ENCODE measurements at regions not wholly inside any gene's neighbourhood (a gene's known extent, or its start where the extent isn't known, plus 50 kb on each side); places are given as distances from the start of the nearest gene placed in this dataset.

DNA sequence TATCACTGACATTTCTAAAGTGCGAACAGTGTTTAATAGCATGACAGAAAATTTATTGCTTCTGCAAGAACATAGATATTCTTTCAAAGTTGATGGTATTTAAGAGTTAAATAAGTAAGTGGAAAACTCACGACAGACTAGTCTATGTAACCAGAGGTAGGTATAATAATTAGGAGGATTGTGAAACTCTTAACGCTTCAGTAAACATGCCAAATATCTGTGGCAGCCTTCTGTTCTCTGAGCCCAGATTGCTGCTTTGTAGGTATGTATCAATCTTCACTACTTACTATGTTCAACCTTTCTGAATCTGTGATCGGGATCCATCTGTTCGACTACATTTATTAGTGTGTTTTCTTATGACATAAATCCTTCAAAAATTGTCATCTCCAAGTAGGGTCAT is 53.6 kb upstream of the SPANXB1 start:
- TF ChIP-seq, protein P1, sequence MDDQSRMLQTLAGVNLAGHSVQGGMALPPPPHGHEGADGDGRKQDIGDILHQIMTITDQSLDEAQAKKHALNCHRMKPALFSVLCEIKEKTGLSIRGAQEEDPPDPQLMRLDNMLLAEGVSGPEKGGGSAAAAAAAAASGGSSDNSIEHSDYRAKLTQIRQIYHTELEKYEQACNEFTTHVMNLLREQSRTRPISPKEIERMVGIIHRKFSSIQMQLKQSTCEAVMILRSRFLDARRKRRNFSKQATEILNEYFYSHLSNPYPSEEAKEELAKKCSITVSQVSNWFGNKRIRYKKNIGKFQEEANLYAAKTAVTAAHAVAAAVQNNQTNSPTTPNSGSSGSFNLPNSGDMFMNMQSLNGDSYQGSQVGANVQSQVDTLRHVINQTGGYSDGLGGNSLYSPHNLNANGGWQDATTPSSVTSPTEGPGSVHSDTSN (IDR thresholded peaks at IDR 0.05): no peak
- TF ChIP-seq NFE2L2 (conservative IDR thresholded peaks at IDR 0.05; ENCODE audit: low read length): no peak
- no peak for TF ChIP-seq POLR2A (IDR thresholded peaks at IDR 0.05; ENCODE audit: low read length)
- TF ChIP-seq CTCF (IDR thresholded peaks at IDR 0.05): no peak

Data from A549 (cell line).